ENCODE measurements at regions not wholly inside any gene's neighbourhood (a gene's known extent, or its start where the extent isn't known, plus 50 kb on each side); places are given as distances from the start of the nearest gene placed in this dataset.

DNA sequence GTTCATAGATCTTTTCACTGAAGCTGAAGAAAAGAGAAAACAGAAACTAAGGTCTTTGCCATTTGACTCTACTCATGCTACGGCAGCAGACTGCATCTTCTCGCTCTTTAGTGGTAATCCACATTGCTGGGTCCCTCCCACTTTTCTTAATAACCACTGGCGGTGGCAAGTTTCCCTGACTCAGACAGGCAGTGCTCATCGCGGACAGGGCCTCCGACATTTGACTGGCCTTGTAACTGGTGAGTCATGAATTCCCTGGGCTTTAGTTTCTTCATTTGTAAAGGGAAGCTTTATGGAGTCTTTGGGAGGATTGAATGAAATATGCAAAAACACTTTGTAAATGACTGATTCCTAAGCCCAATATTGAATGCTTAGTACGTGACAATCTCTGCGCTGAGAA, 238.2 kb upstream of the RBBP8 start:
- TF ChIP-seq POLR2A (IDR thresholded peaks at IDR 0.05), result no peak
- TF ChIP-seq, protein P1, sequence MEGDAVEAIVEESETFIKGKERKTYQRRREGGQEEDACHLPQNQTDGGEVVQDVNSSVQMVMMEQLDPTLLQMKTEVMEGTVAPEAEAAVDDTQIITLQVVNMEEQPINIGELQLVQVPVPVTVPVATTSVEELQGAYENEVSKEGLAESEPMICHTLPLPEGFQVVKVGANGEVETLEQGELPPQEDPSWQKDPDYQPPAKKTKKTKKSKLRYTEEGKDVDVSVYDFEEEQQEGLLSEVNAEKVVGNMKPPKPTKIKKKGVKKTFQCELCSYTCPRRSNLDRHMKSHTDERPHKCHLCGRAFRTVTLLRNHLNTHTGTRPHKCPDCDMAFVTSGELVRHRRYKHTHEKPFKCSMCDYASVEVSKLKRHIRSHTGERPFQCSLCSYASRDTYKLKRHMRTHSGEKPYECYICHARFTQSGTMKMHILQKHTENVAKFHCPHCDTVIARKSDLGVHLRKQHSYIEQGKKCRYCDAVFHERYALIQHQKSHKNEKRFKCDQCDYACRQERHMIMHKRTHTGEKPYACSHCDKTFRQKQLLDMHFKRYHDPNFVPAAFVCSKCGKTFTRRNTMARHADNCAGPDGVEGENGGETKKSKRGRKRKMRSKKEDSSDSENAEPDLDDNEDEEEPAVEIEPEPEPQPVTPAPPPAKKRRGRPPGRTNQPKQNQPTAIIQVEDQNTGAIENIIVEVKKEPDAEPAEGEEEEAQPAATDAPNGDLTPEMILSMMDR (IDR thresholded peaks at IDR 0.05), result no peak
